Activated naive CD4-positive, alpha-beta T cell treated with anti-CD3 and anti-CD28 coated beads, Interleukin-2, amount 50 U/mL, for 24 hours (primary cell): ENCODE measurements at regions not wholly inside any gene's neighbourhood (a gene's known extent, or its start where the extent isn't known, plus 50 kb on each side); places are given as distances from the start of the nearest gene placed in this dataset.

Experiments
- H3K27ac Mint-ChIP-seq: one replicate; pipeline ENCODE4 v1.8.0; 2021; ENCODE audit warnings: mild to moderate bottlenecking, mixed read lengths
- H3K27me3 Mint-ChIP-seq: one replicate; pipeline ENCODE4 v1.8.0; 2021; ENCODE audit warnings: mixed read lengths
- H3K36me3 Mint-ChIP-seq: one replicate; pipeline ENCODE4 v1.8.0; 2021; ENCODE audit warnings: mixed read lengths
- H3K4me1 Mint-ChIP-seq: one replicate; pipeline ENCODE4 v1.8.0; 2021; ENCODE audit warnings: mixed read lengths
- H3K4me3 Mint-ChIP-seq: one replicate; pipeline ENCODE4 v1.8.0; 2021; ENCODE audit warnings: mild to moderate bottlenecking, mixed read lengths
- H3K9me3 Mint-ChIP-seq: one replicate; pipeline ENCODE4 v1.8.0; 2021; ENCODE audit warnings: mixed read lengths

GRCh38 chr6:71127374-71127773 lies 161.2 kb upstream of the OGFRL1 start:
- no peaks in the 10 kb centered on the region for H3K4me1 Mint-ChIP-seq
- H3K9me3 Mint-ChIP-seq = no peaks in the 10 kb centered on the region
- H3K36me3 Mint-ChIP-seq = no peaks in the 10 kb centered on the region
- H3K27ac Mint-ChIP-seq = no peak overlapping the region
- no peak overlapping the region for H3K4me3 Mint-ChIP-seq
- H3K27me3 Mint-ChIP-seq = no peaks in the 10 kb centered on the region

DNA sequence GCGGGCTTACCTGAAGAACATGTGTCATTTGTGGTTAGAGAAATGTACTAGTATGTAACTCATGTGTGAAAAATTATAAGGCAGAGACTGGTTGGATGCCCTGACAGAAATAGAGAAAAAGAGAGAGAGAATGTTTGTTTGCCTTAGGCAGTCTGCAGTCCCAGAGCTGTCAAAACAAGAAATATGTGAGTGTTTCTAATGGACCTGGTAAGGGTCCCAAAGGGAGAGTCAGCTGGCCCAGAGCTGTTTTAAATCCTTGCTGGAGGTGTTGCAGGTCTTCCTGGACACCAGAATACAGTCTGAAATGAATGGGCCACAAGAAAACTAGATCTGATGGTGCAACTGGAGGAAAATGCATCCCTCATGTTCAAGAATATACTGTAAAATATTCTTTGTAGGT lies 158.3 kb upstream of the OGFRL1 start:
- Mint-ChIP-seq H3K9me3 (no peaks in the 10 kb centered on the region), H3K4me1 (no peaks in the 10 kb centered on the region), H3K27ac (no peak overlapping the region), H3K36me3 (no peaks in the 10 kb centered on the region), H3K4me3 (no peak overlapping the region), H3K27me3 (peaks cover 6% of the 10 kb centered on the region)

GRCh38 chr6:71134929-71135642 lies 153.5 kb upstream of the OGFRL1 start:
- H3K4me3 Mint-ChIP-seq = no peak overlapping the region
- H3K36me3 Mint-ChIP-seq = no peaks in the 10 kb centered on the region
- H3K9me3 Mint-ChIP-seq = peaks cover 4% of the 10 kb centered on the region

GRCh38 chr6:71137973-71138372 lies 150.6 kb upstream of the OGFRL1 start:
- Mint-ChIP-seq H3K27me3 (peaks cover 6% of the 10 kb centered on the region), H3K4me3 (no peak overlapping the region), H3K27ac (no peak overlapping the region), H3K4me1 (no peaks in the 10 kb centered on the region), H3K36me3 (no peaks in the 10 kb centered on the region), H3K9me3 (peaks cover 4% of the 10 kb centered on the region)

More at GRCh38 chr6:71134929-71135642, 153.5 kb upstream of the OGFRL1 start:
- peaks cover 6% of the 10 kb centered on the region for H3K27me3 Mint-ChIP-seq
- H3K4me1 Mint-ChIP-seq = no peaks in the 10 kb centered on the region
- no peak overlapping the region for H3K27ac Mint-ChIP-seq

DNA sequence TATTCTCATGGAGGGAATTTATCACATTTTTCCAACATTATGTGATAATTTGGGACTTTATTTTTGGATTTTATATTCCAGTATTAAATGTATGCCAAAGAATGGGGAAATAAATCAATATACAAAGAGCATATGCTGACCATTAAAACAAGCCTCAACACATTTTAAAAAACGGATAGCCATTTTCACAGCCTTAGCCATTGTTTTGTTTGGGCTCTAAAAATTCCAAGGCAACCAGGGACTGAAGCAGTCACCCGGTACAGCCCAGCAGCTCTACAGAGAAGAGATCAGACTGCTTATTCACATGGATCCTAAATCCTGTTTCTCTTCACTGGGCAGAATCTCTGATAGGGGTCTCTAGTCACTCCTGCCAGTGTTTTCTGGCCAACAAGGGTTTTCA lies 150.2 kb upstream of the OGFRL1 start:
- H3K27ac Mint-ChIP-seq = no peak overlapping the region
- H3K36me3 Mint-ChIP-seq = no peaks in the 10 kb centered on the region
- H3K4me3 Mint-ChIP-seq = no peak overlapping the region
- no peaks in the 10 kb centered on the region for H3K4me1 Mint-ChIP-seq
- H3K27me3 Mint-ChIP-seq = peaks cover 6% of the 10 kb centered on the region
- peaks cover 4% of the 10 kb centered on the region for H3K9me3 Mint-ChIP-seq

DNA sequence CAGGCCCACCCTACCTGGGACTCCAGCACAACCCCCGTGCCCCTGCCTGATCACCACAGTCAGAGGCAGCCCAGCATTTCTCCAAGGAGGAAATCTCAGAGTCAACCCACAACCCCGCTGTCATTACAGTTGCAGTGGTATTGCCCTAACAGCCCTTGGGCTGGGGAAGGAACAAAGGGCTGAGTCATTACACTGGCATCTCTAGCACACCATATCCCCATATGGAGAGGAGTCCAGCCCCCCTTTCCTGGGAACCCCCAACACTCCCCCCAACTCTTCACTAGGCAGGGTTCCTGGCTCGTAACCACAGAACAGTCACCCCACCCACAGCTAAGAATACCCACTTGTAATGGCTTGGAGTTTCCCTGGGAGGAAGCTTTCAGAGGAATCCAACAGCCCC lies 149.4 kb upstream of the OGFRL1 start:
- H3K27me3 Mint-ChIP-seq = peaks cover 3% of the 10 kb centered on the region
- H3K36me3 Mint-ChIP-seq = no peaks in the 10 kb centered on the region
- no peak overlapping the region for H3K27ac Mint-ChIP-seq

GRCh38 chr6:71153755-71154325 lies 134.8 kb upstream of the OGFRL1 start:
- Mint-ChIP-seq H3K4me3 (no peak overlapping the region), H3K9me3 (no peaks in the 10 kb centered on the region), H3K4me1 (no peaks in the 10 kb centered on the region), H3K27me3 (peaks cover 2% of the 10 kb centered on the region), H3K27ac (no peak overlapping the region), H3K36me3 (no peaks in the 10 kb centered on the region)

More for the DNA sequence above, 149.4 kb upstream of the OGFRL1 start:
- Mint-ChIP-seq H3K9me3 (peaks cover 4% of the 10 kb centered on the region), H3K4me3 (no peak overlapping the region), H3K4me1 (no peaks in the 10 kb centered on the region)

- Mint-ChIP-seq H3K9me3 (no peaks in the 10 kb centered on the region), H3K4me1 (no peaks in the 10 kb centered on the region), H3K4me3 (no peak overlapping the region), H3K36me3 (no peaks in the 10 kb centered on the region), H3K27me3 (peaks cover 2% of the 10 kb centered on the region), H3K27ac (no peak overlapping the region)
Measured at GRCh38 chr6:71157345-71157744, 131.3 kb upstream of the OGFRL1 start.

DNA sequence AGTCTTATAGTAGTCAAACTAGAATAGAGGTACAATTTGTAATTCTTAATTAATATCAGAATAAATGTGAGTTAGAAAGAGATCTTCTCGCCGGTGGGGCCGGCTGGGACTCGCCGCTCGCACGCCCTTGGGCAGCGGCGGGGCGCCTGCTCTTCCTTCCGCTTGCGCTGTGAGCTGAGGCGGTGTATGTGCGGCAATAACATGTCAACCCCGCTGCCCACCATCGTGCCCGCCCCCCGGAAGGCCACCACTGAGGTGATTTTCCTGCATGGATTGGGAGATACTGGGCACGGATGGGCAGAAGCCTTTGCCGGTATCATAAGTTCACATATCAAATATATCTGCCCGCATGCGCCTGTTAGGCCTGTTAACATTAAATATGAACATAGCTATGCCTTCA lies 123.7 kb upstream of the OGFRL1 start:
- H3K4me1 Mint-ChIP-seq = no peaks in the 10 kb centered on the region
- H3K36me3 Mint-ChIP-seq = no peaks in the 10 kb centered on the region
- no peaks in the 10 kb centered on the region for H3K9me3 Mint-ChIP-seq
- no peak overlapping the region for H3K27ac Mint-ChIP-seq
- H3K27me3 Mint-ChIP-seq = peaks cover 2% of the 10 kb centered on the region
- no peak overlapping the region for H3K4me3 Mint-ChIP-seq

DNA sequence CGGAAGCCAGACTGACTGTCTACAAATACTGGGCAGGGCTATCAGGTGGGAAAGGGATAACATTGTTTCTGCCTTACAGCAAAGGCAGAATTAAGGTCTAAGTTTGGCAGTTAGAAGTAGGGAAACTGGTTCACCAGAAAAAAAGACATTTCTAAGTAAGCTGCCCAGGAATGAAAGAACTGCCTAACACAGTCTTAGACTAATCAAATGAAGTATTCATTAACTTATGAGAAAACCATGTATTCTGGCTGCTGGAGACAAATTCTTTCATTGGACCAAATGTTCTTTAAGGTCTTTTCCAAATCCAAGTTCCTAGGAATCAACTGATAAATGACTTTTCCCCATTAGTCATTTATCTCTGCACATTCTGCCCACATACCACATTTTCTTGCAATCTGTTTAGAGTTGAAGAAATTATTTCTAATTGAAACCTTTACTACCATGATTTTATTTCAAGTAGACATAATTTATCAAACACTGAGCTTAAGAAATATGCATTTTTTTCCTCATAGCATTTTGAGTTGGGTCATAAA lies 120.3 kb upstream of the OGFRL1 start:
- no peaks in the 10 kb centered on the region for H3K4me1 Mint-ChIP-seq
- H3K9me3 Mint-ChIP-seq = no peaks in the 10 kb centered on the region
- H3K27me3 Mint-ChIP-seq = peaks cover 2% of the 10 kb centered on the region
- H3K27ac Mint-ChIP-seq = no peak overlapping the region
- H3K36me3 Mint-ChIP-seq = no peaks in the 10 kb centered on the region
- H3K4me3 Mint-ChIP-seq = no peak overlapping the region

- no peaks in the 10 kb centered on the region for H3K36me3 Mint-ChIP-seq
- no peak overlapping the region for H3K27ac Mint-ChIP-seq
- H3K4me1 Mint-ChIP-seq = no peaks in the 10 kb centered on the region
- H3K9me3 Mint-ChIP-seq = no peaks in the 10 kb centered on the region
- no peak overlapping the region for H3K4me3 Mint-ChIP-seq
- peaks cover 1% of the 10 kb centered on the region for H3K27me3 Mint-ChIP-seq
Measured at GRCh38 chr6:71171497-71172070, 117.0 kb upstream of the OGFRL1 start.

DNA sequence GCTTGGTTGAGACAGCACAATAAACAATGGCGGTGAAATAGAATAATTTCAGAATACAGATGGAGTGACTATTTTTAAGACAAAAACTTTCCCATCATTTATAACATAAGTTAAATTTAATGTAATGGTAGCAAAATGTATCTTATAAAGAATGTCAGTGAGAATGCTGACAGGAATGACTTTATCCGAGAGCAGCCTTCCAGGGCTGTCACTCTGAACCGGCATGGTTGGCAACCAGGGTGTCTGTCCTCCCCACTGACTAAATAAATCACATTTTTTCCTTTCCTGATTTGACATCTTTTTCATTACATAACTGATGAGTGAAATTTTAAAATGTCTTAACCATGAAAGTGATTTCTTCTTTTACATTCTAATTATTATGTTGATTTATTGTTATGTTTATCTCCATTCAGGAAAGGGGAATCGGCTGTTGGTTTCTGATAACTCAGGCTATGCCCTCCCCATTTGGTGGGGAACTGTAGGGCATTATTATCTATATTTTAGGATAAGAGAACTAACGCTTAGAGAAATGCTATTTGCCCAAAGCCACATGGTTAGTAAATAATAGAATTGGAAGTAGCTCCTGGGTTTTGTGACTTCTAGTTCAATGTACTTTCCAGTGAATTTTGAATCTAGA lies 109.2 kb upstream of the OGFRL1 start:
- Mint-ChIP-seq H3K4me3 (no peak overlapping the region), H3K36me3 (no peaks in the 10 kb centered on the region), H3K4me1 (no peaks in the 10 kb centered on the region), H3K27me3 (peaks cover 16% of the 10 kb centered on the region), H3K27ac (no peak overlapping the region), H3K9me3 (peaks cover 13% of the 10 kb centered on the region)

DNA sequence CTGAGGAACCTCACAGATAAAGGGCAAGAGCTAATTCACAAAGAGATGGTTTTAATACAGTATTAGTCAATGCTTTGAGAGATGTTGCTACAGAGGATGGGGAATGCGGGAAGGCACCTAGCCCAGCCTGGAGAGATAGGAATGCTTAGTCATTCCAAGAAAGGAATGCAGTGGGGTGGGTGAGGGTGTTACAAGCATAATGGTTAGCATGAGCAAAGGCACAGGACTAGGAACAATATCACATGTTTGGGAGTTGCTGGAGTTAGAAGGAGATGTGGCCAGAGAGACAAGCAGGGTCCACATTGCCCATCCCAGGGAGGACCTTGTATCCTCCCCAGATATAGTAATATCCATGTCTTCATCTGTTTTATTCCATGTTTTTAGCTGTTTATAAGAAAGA lies 107.0 kb upstream of the OGFRL1 start:
- no peaks in the 10 kb centered on the region for H3K36me3 Mint-ChIP-seq
- no peak overlapping the region for H3K27ac Mint-ChIP-seq
- no peaks in the 10 kb centered on the region for H3K4me1 Mint-ChIP-seq
- H3K27me3 Mint-ChIP-seq = peaks cover 17% of the 10 kb centered on the region
- H3K9me3 Mint-ChIP-seq = peaks cover 13% of the 10 kb centered on the region
- no peak overlapping the region for H3K4me3 Mint-ChIP-seq

GRCh38 chr6:71187141-71187540 lies 101.5 kb upstream of the OGFRL1 start:
- peaks cover 7% of the 10 kb centered on the region for H3K9me3 Mint-ChIP-seq
- H3K36me3 Mint-ChIP-seq = no peaks in the 10 kb centered on the region
- peaks cover 12% of the 10 kb centered on the region for H3K27me3 Mint-ChIP-seq
- H3K4me3 Mint-ChIP-seq = no peak overlapping the region
- H3K27ac Mint-ChIP-seq = no peak overlapping the region
- no peaks in the 10 kb centered on the region for H3K4me1 Mint-ChIP-seq

DNA sequence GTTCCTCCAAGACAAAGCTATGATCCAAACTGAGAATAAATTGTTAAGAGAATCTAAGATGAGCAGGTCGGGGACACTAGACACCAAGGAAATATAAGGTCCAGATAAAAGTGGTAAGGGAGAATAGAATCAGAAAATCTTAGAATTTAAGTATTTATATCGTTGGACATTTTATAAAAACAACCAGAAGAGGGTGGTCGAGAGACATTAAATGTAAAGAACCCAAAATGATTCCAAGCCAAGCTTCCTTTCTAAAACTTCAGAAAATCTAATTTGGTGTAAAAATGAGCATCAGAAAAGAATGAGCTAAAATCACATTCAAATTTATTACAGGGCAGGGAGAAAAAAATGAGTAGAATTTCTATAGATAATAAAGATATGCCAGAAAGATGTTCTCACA lies 97.8 kb upstream of the OGFRL1 start:
- no peak overlapping the region for H3K27ac Mint-ChIP-seq
- H3K4me3 Mint-ChIP-seq = no peak overlapping the region
- no peaks in the 10 kb centered on the region for H3K36me3 Mint-ChIP-seq
- no peaks in the 10 kb centered on the region for H3K9me3 Mint-ChIP-seq
- H3K4me1 Mint-ChIP-seq = no peaks in the 10 kb centered on the region
- peaks cover 4% of the 10 kb centered on the region for H3K27me3 Mint-ChIP-seq

DNA sequence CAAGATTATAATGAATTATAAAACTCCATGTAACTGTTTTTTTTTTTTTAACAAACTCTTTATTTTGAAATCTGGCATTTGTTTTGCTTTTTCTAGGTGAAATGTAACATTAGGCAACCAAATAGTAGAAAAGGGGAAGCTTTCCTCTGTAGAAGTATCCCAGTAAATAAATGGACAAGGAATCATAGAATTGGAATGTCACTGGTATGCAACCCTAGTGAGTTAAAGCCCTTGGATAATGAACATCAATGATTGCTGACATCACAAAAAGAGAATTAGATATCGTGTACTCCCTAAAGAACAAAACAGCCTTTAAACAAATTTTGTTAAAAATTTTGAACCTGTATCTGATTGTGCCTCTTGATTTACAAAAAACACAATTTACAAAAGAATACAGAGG lies 93.9 kb upstream of the OGFRL1 start:
- Mint-ChIP-seq H3K27me3 (peaks cover 2% of the 10 kb centered on the region), H3K4me3 (no peak overlapping the region), H3K36me3 (no peaks in the 10 kb centered on the region), H3K9me3 (no peaks in the 10 kb centered on the region), H3K27ac (no peak overlapping the region), H3K4me1 (no peaks in the 10 kb centered on the region)
